ENCODE measurements at regions not wholly inside any gene's neighbourhood (a gene's known extent, or its start where the extent isn't known, plus 50 kb on each side); places are given as distances from the start of the nearest gene placed in this dataset.

- DNase-seq (ENCODE audit: low spot score in 2 of 2): no peak
- no peaks in the 10 kb centered on the region for H3K27me3 ChIP-seq
- no peaks in the 10 kb centered on the region for H3K36me3 ChIP-seq
- intact Hi-C loops (cut with DNase I; ENCODE audit: low total_unique reads): no loop called here
- TF ChIP-seq CTCF (IDR thresholded peaks at IDR 0.05) (no peak), POLR2AphosphoS5 (IDR thresholded peaks at IDR 0.05) (no peak), POLR2A (IDR thresholded peaks at IDR 0.05) (no peak)
- H3K9me3 ChIP-seq: no peaks in the 10 kb centered on the region
- no peak overlapping the region for H3K4me3 ChIP-seq
- no peak overlapping the region for H3K27ac ChIP-seq
- H3K4me1 ChIP-seq: no peaks in the 10 kb centered on the region
Observed at GRCh38 chr3:23735062-23735461, 70.7 kb upstream of the UBE2E1 start.

- Histone ChIP-seq H3K4me3 (no peak overlapping the region), H3K27ac (no peak overlapping the region), H3K27me3 (no peaks in the 10 kb centered on the region), H3K9me3 (no peaks in the 10 kb centered on the region), H3K4me1 (no peaks in the 10 kb centered on the region), H3K36me3 (no peaks in the 10 kb centered on the region)
- TF ChIP-seq POLR2A (IDR thresholded peaks at IDR 0.05) (no peak), POLR2AphosphoS5 (IDR thresholded peaks at IDR 0.05) (no peak), CTCF (IDR thresholded peaks at IDR 0.05) (no peak)
- no peak for DNase-seq (ENCODE audit: low spot score in 2 of 2)
- intact Hi-C loops (cut with DNase I; ENCODE audit: low total_unique reads): no loop called here
Observed at GRCh38 chr3:23735535-23736326, 70.0 kb upstream of the UBE2E1 start.

GRCh38 chr3:23738944-23739343, 66.8 kb upstream of the UBE2E1 start:
- Histone ChIP-seq H3K27ac (no peak overlapping the region), H3K4me3 (no peak overlapping the region), H3K36me3 (no peaks in the 10 kb centered on the region), H3K27me3 (no peaks in the 10 kb centered on the region), H3K9me3 (no peaks in the 10 kb centered on the region), H3K4me1 (no peaks in the 10 kb centered on the region)
- no peak for DNase-seq (ENCODE audit: low spot score in 2 of 2)
- intact Hi-C loops (cut with DNase I; ENCODE audit: low total_unique reads): no loop called here
- TF ChIP-seq POLR2A (IDR thresholded peaks at IDR 0.05) (no peak), CTCF (IDR thresholded peaks at IDR 0.05) (no peak), POLR2AphosphoS5 (IDR thresholded peaks at IDR 0.05) (no peak)

- no peaks in the 10 kb centered on the region for H3K27me3 ChIP-seq
- TF ChIP-seq POLR2A (IDR thresholded peaks at IDR 0.05) (no peak), POLR2AphosphoS5 (IDR thresholded peaks at IDR 0.05) (no peak)
- intact Hi-C loops (cut with DNase I; ENCODE audit: low total_unique reads): no loop called here
- no peak overlapping the region for H3K27ac ChIP-seq
- no peak for DNase-seq (ENCODE audit: low spot score in 2 of 2)
- no peaks in the 10 kb centered on the region for H3K4me1 ChIP-seq
- no peaks in the 10 kb centered on the region for H3K9me3 ChIP-seq
- H3K36me3 ChIP-seq: no peaks in the 10 kb centered on the region
- H3K4me3 ChIP-seq: no peak overlapping the region
Observed at GRCh38 chr3:23739536-23739935, 66.2 kb upstream of the UBE2E1 start.

- Histone ChIP-seq H3K27me3 (no peaks in the 10 kb centered on the region), H3K36me3 (no peaks in the 10 kb centered on the region), H3K9me3 (no peaks in the 10 kb centered on the region), H3K4me3 (no peak overlapping the region), H3K4me1 (no peaks in the 10 kb centered on the region), H3K27ac (no peak overlapping the region)
- no peak for DNase-seq (ENCODE audit: low spot score in 2 of 2)
- TF ChIP-seq CTCF (IDR thresholded peaks at IDR 0.05) (no peak), POLR2AphosphoS5 (IDR thresholded peaks at IDR 0.05) (no peak), POLR2A (IDR thresholded peaks at IDR 0.05) (no peak)
- intact Hi-C loops (cut with DNase I; ENCODE audit: low total_unique reads): no loop called here
Observed at GRCh38 chr3:23740517-23740965, 65.2 kb upstream of the UBE2E1 start.

All from breast epithelium (tissue), 4 donors.